ENCODE measurements at regions not wholly inside any gene's neighbourhood (a gene's known extent, or its start where the extent isn't known, plus 50 kb on each side); places are given as distances from the start of the nearest gene placed in this dataset.
"Not testable (repeated sequence)": the region's sequence is repeated elsewhere in the genome, so short reads cannot be mapped to it uniquely, and the experiment has no call there.

- DNase-seq = no peak
Observed at GRCh38 chr12:75863533-75863932, 168.0 kb downstream of the PHLDA1 start.

GRCh38 chr12:75862692-75863471, 168.7 kb downstream of the PHLDA1 start:
- DNase-seq = no peak

GRCh38 chr12:75859868-75860267, 171.7 kb downstream of the PHLDA1 start:
- DNase-seq = no peak

- DNase-seq = no peak
Observed at GRCh38 chr12:75856235-75856634, 175.3 kb downstream of the PHLDA1 start.

GRCh38 chr12:75855360-75855759, 176.2 kb downstream of the PHLDA1 start:
- DNase-seq = no peak

- DNase-seq = no peak
Observed at GRCh38 chr12:75854681-75855309, 176.8 kb downstream of the PHLDA1 start.

GRCh38 chr12:75854137-75854536, 177.4 kb downstream of the PHLDA1 start:
- not testable (repeated sequence) for DNase-seq

GRCh38 chr12:75853626-75854025, 177.9 kb downstream of the PHLDA1 start:
- peak; percentile 28 for DNase-seq

- no peak for DNase-seq
Observed at GRCh38 chr12:75852956-75853355, 178.6 kb downstream of the PHLDA1 start.

GRCh38 chr12:75852143-75852542, 179.4 kb downstream of the PHLDA1 start:
- DNase-seq = peak; percentile 36

- peak; percentile 77 for DNase-seq
Observed at GRCh38 chr12:75850721-75851462, 180.7 kb downstream of the PHLDA1 start.

- no peak for DNase-seq
Observed at GRCh38 chr12:75848961-75849360, 182.6 kb downstream of the PHLDA1 start.

- no peak for DNase-seq
Observed at GRCh38 chr12:75848431-75848925, 183.1 kb downstream of the PHLDA1 start.

- DNase-seq = no peak
Observed at GRCh38 chr12:75846102-75846501, 185.5 kb downstream of the PHLDA1 start.

GRCh38 chr12:75844985-75845384, 186.6 kb downstream of the PHLDA1 start:
- DNase-seq = no peak

- DNase-seq = no peak
Observed at GRCh38 chr12:75844049-75844770, 187.4 kb downstream of the PHLDA1 start.

- no peak for DNase-seq
Observed at GRCh38 chr12:75842090-75842489, 189.5 kb downstream of the PHLDA1 start.

- DNase-seq = no peak
Observed at GRCh38 chr12:75840994-75841355, 190.6 kb downstream of the PHLDA1 start.

GRCh38 chr12:75838309-75838708, 193.3 kb downstream of the PHLDA1 start:
- DNase-seq = no peak

- no peak for DNase-seq
Observed at GRCh38 chr12:75837700-75838099, 193.9 kb downstream of the PHLDA1 start.

GRCh38 chr12:75836533-75836932, 195.0 kb downstream of the PHLDA1 start:
- DNase-seq = no peak

- DNase-seq = no peak
Observed at GRCh38 chr12:75834591-75834990, 197.0 kb downstream of the PHLDA1 start.

- DNase-seq = no peak
Observed at GRCh38 chr12:75833268-75833667, 198.3 kb downstream of the PHLDA1 start.

Data from NCI-H345 (cell line).